Sigmoid colon (tissue), 6 donors: ENCODE measurements at regions not wholly inside any gene's neighbourhood (a gene's known extent, or its start where the extent isn't known, plus 50 kb on each side); places are given as distances from the start of the nearest gene placed in this dataset.

Experiments used
- DNase-seq: peaks from one replicate; pipeline ENCODE4 v3.0.0-alpha.2; 2019
- H3K27ac ChIP-seq, 4 donors: fragments of 200-600 bp; sonication (generic); one replicate each; pipeline ENCODE4 v1.5.1; 2016 to 2019; ENCODE audit warnings: mild to moderate bottlenecking in 1 of 4
- H3K27me3 ChIP-seq, 3 donors: fragments of 200-600 bp; sonication (generic); one replicate each; pipeline ENCODE4 v1.5.1; 2019; ENCODE audit warnings: mild to moderate bottlenecking in 1 of 3
- H3K36me3 ChIP-seq, 4 donors: fragments of 200-600 bp; sonication (generic); one replicate each; pipeline ENCODE4 v1.5.1; 2016 to 2019
- H3K4me1 ChIP-seq, 4 donors: fragments of 200-600 bp; sonication (generic); one replicate each; pipeline ENCODE4 v1.5.1; 2017 to 2019
- H3K4me3 ChIP-seq, 4 donors: fragments of 200-600 bp; sonication (generic); one replicate each; pipeline ENCODE4 v1.5.1; 2017 to 2019; ENCODE audit warnings: mild to moderate bottlenecking in 2 of 4, moderate library complexity in 1 of 4
- H3K9me3 ChIP-seq, 4 donors: fragments of 200-600 bp in 3 of 4; sonication (generic) in 3 of 4; one replicate each; pipeline versions ENCODE4 v1.5.1 to v1.6.1; 2013 to 2019
- EP300 ChIP-seq, 4 donors: sonication (generic); formaldehyde crosslinking; IDR thresholded peaks; one replicate each; pipeline ENCODE4 v1.6.1; 2017; ENCODE audit warnings: antibody characterized with exemption in 4 of 4
- POLR2A ChIP-seq, 2 donors: fragments of 450-650 bp; IDR thresholded peaks; one replicate each; pipeline ENCODE4 v1.6.1; 2016; ENCODE audit warnings: antibody characterized with exemption in 2 of 2, mild to moderate bottlenecking in 2 of 2, moderate library complexity in 2 of 2
- POLR2AphosphoS5 ChIP-seq, 4 donors: sonication (generic); formaldehyde crosslinking; IDR thresholded peaks; one replicate each; pipeline ENCODE4 v1.6.1; 2017; ENCODE audit warnings: antibody characterized with exemption in 4 of 4
- WGBS, 2 donors: extraction: QIAGEN DNeasy Blood & Tissue Kit; methylation state at CpG; one replicate each; pipeline ENCODE4 v1.1.7; 2013; 5-methylcytosine and 5-hydroxymethylcytosine counted together
- intact Hi-C: fragments of 100-400 bp; cut with DNase I; formaldehyde crosslinking; loops from one replicate; pipeline ENCODE4 v1.15.1; 2023
- TF ChIP-seq, protein P1 (sequence below), 4 experiments: fragments of 450-650 bp in 3 of 4; fragments of 200-600 bp in 1 of 4; IDR thresholded peaks; one replicate each; pipeline ENCODE4 v1.5.1; 2016 to 2019; ENCODE audit warnings: antibody characterized with exemption in 4 of 4, mild to moderate bottlenecking in 3 of 4, moderate library complexity in 2 of 4
- donor health status: healthy with polysubstance abuse.
- donor health status: healthy.

DNA sequence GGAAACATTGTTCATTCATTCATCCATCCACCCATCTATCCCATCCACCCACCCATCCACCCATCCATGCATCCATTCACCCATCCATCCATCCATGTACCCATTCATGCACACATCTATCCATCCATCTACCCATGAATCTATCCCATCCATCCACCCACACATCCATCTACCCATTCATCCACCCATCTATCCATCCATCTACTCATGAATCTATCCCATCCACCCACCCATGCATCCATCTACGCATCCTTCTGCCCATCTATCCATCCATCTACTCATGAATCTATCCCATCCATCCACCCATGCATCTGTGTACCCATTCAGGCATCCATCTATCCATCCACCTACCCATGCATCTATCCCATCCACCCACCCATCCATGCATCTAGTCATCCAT is 51.6 kb upstream of the URI1 start:
- no peaks in the 10 kb centered on the region for H3K36me3 ChIP-seq
- TF ChIP-seq, protein P1, sequence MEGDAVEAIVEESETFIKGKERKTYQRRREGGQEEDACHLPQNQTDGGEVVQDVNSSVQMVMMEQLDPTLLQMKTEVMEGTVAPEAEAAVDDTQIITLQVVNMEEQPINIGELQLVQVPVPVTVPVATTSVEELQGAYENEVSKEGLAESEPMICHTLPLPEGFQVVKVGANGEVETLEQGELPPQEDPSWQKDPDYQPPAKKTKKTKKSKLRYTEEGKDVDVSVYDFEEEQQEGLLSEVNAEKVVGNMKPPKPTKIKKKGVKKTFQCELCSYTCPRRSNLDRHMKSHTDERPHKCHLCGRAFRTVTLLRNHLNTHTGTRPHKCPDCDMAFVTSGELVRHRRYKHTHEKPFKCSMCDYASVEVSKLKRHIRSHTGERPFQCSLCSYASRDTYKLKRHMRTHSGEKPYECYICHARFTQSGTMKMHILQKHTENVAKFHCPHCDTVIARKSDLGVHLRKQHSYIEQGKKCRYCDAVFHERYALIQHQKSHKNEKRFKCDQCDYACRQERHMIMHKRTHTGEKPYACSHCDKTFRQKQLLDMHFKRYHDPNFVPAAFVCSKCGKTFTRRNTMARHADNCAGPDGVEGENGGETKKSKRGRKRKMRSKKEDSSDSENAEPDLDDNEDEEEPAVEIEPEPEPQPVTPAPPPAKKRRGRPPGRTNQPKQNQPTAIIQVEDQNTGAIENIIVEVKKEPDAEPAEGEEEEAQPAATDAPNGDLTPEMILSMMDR (IDR thresholded peaks at IDR 0.05) = no peak
- TF ChIP-seq POLR2AphosphoS5 (IDR thresholded peaks at IDR 0.05) (no peak), EP300 (IDR thresholded peaks at IDR 0.05) (no peak), POLR2A (IDR thresholded peaks at IDR 0.05) (no peak)
- no peaks in the 10 kb centered on the region for H3K9me3 ChIP-seq
- peaks cover 0 to 10% (median 0%) of the 10 kb centered on the region in 3 donors for H3K27me3 ChIP-seq
- no peak overlapping the region for H3K27ac ChIP-seq
- 96 to 100% methylated on average over 1 of the region's 1 CpG for WGBS, 2 donors
- no peaks in the 10 kb centered on the region for H3K4me1 ChIP-seq
- peak; percentile 1 for DNase-seq
- H3K4me3 ChIP-seq = no peak overlapping the region
- intact Hi-C loops = no loop called here
